KMS-11 (cell line): ENCODE measurements at regions not wholly inside any gene's neighbourhood (a gene's known extent, or its start where the extent isn't known, plus 50 kb on each side); places are given as distances from the start of the nearest gene placed in this dataset.

ENCODE experiments used
- H2AFZ ChIP-seq: fragments of 200-600 bp; sonication (generic); 2 replicates; pipeline ENCODE4 v1.6.1; 2016; ENCODE audit warnings: antibody characterized with exemption, mixed run types, low read depth
- H3K27ac ChIP-seq: fragments of 200-600 bp; sonication (generic); 2 replicates; pipeline ENCODE4 v1.6.1; 2016; ENCODE audit warnings: mild to moderate bottlenecking, mixed run types
- H3K27me3 ChIP-seq: fragments of 200-600 bp; sonication (generic); 2 replicates; pipeline ENCODE4 v1.6.1; 2017; ENCODE audit warnings: mild to moderate bottlenecking, low read depth, mixed run types, moderate library complexity; ENCODE audit not compliant: insufficient read depth
- H3K36me3 ChIP-seq: fragments of 200-600 bp; sonication (generic); 2 replicates; pipeline ENCODE4 v1.6.1; 2017; ENCODE audit warnings: mild to moderate bottlenecking, mixed run types; ENCODE audit not compliant: insufficient read depth
- H3K4me1 ChIP-seq: fragments of 200-600 bp; sonication (generic); 2 replicates; pipeline ENCODE4 v1.6.1; 2016; ENCODE audit warnings: mild to moderate bottlenecking, low read depth, mixed run types; ENCODE audit not compliant: poor library complexity, severe bottlenecking
- H3K4me2 ChIP-seq: fragments of 200-600 bp; sonication (generic); 2 replicates; pipeline ENCODE4 v1.7.0; 2016; ENCODE audit warnings: mild to moderate bottlenecking, mixed run types
- H3K4me3 ChIP-seq: fragments of 200-600 bp; sonication (generic); IDR thresholded peaks from 2 replicates; pipeline ENCODE4 v1.6.1; 2017; ENCODE audit warnings: low read depth, low read length, mixed read lengths; ENCODE audit not compliant: insufficient read depth
- H3K79me2 ChIP-seq: fragments of 200-600 bp; sonication (generic); 2 replicates; pipeline ENCODE4 v1.6.1; 2016; ENCODE audit warnings: low read depth, mixed run types; ENCODE audit not compliant: insufficient read depth
- H3K9ac ChIP-seq: fragments of 200-600 bp; sonication (generic); 2 replicates; pipeline ENCODE4 v1.6.1; 2016; ENCODE audit warnings: mild to moderate bottlenecking, mixed run types
- H4K20me1 ChIP-seq: fragments of 200-600 bp; sonication (generic); 2 replicates; pipeline ENCODE4 v1.6.1; 2016; ENCODE audit warnings: mild to moderate bottlenecking, mixed run types; ENCODE audit not compliant: insufficient read depth
- TF ChIP-seq, protein P1 (sequence below): fragments of 200-600 bp; sonication (generic); conservative IDR thresholded peaks from 2 replicates; pipeline ENCODE4 v1.6.1; 2017; ENCODE audit warnings: low read depth, mild to moderate bottlenecking, antibody characterized with exemption, low read length, moderate library complexity, mixed read lengths

DNA sequence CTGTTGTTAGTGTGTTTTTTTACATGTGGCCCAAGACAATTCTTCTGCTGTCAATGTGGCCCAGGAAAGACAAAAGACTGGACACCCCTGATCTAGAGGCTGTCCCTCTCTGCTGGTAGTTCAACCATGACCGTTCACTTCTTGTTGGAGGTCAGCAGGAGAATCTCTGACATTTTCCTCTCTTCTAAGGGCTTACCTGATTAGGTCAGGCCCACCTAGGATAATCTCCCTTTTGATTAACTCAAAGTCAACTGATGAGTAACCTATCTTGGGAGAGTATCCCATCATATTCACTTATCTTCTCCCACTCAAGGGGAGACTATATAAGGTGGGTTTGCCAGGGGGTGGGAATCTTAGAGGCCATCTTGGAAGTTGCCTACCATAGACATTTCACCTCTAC is 135.2 kb downstream of the BUB3 start:
- Histone ChIP-seq H2AFZ (no peak overlapping the region), H3K27ac (no peak overlapping the region), H3K9ac (no peak overlapping the region), H3K4me1 (no peaks in the 10 kb centered on the region), H4K20me1 (no peaks in the 10 kb centered on the region), H3K4me2 (no peak overlapping the region), H3K4me3 (no peak overlapping the region), H3K36me3 (no peaks in the 10 kb centered on the region), H3K27me3 (no peaks in the 10 kb centered on the region), H3K79me2 (no peaks in the 10 kb centered on the region)
- TF ChIP-seq, protein P1, sequence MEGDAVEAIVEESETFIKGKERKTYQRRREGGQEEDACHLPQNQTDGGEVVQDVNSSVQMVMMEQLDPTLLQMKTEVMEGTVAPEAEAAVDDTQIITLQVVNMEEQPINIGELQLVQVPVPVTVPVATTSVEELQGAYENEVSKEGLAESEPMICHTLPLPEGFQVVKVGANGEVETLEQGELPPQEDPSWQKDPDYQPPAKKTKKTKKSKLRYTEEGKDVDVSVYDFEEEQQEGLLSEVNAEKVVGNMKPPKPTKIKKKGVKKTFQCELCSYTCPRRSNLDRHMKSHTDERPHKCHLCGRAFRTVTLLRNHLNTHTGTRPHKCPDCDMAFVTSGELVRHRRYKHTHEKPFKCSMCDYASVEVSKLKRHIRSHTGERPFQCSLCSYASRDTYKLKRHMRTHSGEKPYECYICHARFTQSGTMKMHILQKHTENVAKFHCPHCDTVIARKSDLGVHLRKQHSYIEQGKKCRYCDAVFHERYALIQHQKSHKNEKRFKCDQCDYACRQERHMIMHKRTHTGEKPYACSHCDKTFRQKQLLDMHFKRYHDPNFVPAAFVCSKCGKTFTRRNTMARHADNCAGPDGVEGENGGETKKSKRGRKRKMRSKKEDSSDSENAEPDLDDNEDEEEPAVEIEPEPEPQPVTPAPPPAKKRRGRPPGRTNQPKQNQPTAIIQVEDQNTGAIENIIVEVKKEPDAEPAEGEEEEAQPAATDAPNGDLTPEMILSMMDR = no peak

DNA sequence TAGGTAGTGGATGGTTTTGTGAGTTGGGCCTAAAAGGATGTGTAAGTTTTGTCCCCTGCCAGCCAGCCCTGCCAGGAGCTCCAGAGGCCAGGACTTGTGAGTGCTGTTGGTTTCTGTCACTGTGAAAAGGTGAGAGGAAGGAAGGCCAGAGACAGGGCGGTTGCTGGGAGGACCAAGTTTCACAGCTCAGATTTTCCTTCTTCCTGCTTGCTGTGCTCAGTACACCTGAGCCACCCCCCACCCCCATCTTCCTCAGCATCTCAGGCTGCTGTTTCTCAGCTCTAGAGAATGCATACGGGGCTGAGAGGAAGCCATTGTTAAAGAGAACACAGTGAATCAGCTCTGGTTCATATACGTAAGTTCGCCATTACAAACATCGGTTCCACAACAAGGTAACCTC is 139.9 kb downstream of the BUB3 start:
- peaks cover 4% of the 10 kb centered on the region for H3K4me1 ChIP-seq
- no peak overlapping the region for H3K4me2 ChIP-seq
- H3K27ac ChIP-seq = no peak overlapping the region
- H3K27me3 ChIP-seq = no peaks in the 10 kb centered on the region
- no peak overlapping the region for H3K4me3 ChIP-seq
- H2AFZ ChIP-seq = no peak overlapping the region
- no peaks in the 10 kb centered on the region for H3K36me3 ChIP-seq
- no peaks in the 10 kb centered on the region for H4K20me1 ChIP-seq
- TF ChIP-seq, protein P1 = no peak
- H3K9ac ChIP-seq = no peak overlapping the region
- H3K79me2 ChIP-seq = no peaks in the 10 kb centered on the region

DNA sequence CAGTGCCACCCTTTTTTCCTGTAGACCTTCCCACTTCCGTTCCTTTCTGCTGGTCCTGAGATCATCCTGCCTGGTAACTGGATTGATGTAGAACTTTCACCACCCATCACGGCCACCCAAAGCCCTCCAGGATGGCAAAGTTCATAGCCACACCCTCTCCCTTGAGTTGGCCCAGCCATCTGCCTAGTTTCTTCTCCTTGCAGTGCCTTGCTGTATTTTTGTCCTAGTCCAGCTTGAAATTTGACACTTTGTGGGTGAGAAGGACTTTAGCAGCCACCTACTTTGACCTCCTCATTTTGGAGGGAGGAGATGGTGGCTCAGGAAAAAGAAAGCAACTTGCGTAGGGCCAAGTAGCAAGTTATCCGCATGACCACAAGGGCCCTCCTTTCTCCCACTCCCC is 140.7 kb downstream of the BUB3 start:
- Histone ChIP-seq H3K9ac (no peak overlapping the region), H3K27ac (no peak overlapping the region), H3K36me3 (no peaks in the 10 kb centered on the region), H2AFZ (no peak overlapping the region), H3K4me3 (no peak overlapping the region), H3K4me1 (peaks cover 4% of the 10 kb centered on the region), H3K79me2 (no peaks in the 10 kb centered on the region), H3K4me2 (no peak overlapping the region), H4K20me1 (no peaks in the 10 kb centered on the region), H3K27me3 (no peaks in the 10 kb centered on the region)
- TF ChIP-seq, protein P1 = no peak

DNA sequence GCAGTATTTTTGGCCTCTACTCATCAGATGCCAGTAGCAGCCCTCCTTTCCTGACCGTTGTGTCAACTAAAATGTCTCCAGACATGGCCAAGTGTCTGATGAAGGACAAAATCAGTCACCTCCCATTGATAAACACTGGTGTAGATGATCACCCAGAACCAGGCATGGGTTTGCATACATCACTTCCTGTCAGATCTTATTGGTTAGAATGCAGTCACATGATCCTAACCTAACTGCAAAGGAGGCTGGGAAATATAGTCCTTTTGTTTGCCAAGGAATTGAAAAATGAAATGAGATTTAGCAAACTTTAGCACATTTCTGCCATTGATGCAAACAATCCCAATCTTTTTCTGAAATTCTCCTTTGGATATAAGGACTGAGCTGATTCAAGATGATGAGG is 141.4 kb downstream of the BUB3 start:
- Histone ChIP-seq H3K9ac (no peak overlapping the region), H3K4me1 (peaks cover 4% of the 10 kb centered on the region), H3K4me2 (no peak overlapping the region), H3K27ac (no peak overlapping the region), H3K79me2 (no peaks in the 10 kb centered on the region), H4K20me1 (no peaks in the 10 kb centered on the region), H3K4me3 (no peak overlapping the region), H2AFZ (no peak overlapping the region), H3K36me3 (no peaks in the 10 kb centered on the region), H3K27me3 (no peaks in the 10 kb centered on the region)
- TF ChIP-seq, protein P1 = no peak
